GM18861 (cell line): ENCODE measurements at regions not wholly inside any gene's neighbourhood (a gene's known extent, or its start where the extent isn't known, plus 50 kb on each side); places are given as distances from the start of the nearest gene placed in this dataset.

ENCODE experiments used
- ATAC-seq: cut with Tn5 transposase; IDR thresholded peaks from one replicate; pipeline ENCODE4 v1.9.1; 2021; ENCODE audit not compliant: unreplicated experiment

DNA sequence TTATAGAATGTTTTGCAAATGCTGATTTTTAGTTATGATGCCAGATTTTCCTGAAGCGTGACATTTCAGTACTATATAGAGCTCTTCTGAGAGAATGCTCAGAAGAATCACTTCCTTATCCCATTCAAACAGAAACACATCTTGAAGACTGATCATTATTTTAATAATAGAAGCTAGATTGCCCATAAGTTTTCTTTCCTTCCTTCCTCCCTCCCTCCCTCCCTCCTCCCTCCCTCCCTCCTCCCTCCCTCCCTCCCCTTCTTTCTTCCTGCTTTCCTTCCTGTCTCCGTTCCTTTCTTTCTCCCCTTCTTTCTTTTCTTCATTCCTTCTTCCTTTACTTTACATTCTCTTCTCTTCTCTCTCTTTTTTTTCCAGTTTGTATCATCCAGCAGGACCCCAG, 767.4 kb downstream of the IRX1 start:
- no peak for ATAC-seq

DNA sequence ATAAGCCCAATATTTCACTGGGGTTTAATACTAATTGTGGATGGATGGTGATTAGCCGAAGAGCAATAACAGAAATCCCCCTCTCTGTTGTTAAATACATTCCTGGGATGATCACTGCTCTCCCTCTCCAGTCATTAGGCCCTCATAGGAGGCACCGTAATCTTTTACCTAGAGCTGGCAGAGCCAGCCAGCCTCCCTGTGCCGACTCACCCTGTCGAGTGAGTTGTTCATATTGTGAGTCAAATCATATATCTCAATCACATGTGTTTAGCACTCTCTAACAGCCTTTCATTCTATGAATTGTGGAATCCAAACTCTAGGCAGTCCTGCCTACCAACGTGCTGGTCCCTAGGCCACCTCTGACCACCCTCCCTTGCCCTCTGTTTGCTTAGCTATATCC, 771.0 kb downstream of the IRX1 start:
- ATAC-seq = no peak

DNA sequence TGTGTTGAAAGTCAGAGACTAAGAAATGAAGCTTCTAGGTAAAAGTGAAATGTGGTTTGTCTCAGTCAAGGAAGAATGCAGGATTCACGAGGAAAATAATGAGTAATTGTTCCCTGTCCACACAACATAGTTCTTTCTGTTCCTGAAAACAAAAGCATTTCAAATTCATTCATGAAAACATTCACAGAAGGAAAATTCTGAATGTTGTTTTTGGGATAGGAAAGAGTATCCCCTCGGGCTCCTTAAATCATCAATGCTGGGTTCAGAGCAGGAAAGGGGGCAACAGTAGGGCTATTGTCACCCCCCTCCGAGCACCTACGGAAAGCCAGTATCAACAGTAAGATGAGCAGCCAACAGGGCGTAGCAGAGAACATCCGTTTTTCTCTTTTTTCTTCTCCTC, 769.9 kb upstream of the ADAMTS16 start:
- ATAC-seq = no peak

DNA sequence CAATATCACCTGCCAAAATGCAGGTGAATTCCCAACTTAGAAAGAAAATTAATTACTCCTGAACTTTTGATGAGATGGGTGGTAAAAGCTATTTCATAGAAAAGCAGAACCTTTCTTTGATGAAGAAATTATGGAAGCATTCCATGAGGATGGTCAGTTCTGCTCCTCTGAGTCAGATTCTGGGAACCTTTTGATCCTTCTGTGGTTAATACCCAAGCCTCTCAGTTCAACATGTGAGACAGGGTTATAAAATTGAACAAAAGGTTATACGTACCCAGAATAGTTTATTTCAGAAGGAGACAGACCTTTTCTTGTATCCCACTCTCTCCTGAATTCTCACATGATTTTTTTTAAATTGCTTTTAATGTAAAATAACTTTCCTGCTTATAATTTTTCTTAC, 767.6 kb upstream of the ADAMTS16 start:
- no peak for ATAC-seq

DNA sequence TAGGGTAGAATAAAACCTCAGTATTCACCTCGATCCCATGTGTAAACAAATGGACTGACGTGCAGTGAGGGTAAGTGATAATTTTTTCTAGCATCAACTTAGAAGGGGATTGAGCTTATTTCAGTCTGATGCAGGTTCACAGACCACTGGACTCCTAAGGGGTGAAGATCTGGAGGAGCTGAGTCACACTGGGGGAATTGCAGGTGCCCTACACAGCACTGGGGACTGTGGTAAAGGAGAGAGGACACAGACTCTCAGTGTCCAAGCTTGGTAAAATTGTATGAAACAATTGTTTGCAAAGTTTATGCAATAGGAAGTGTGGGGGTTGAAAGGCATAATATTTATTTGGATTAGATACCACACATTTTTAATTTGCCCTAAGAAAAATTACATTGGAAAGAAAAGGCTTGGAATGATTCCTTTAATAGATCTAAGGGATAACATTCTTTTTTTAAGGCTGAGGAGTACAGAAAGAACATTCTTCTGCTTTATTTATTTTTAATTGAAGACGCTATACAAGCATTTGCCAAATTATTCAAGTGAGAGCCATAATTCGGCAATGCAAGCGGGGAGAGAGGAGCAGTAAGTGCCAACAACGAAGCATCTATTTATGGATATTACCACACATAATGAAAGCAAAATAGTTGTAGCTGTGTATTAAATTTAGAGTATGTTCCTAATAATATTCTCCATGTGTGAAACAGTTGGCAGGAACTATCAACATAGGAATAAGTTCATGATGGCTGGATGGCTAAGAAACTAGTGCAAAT, 766.9 kb upstream of the ADAMTS16 start:
- no peak for ATAC-seq

DNA sequence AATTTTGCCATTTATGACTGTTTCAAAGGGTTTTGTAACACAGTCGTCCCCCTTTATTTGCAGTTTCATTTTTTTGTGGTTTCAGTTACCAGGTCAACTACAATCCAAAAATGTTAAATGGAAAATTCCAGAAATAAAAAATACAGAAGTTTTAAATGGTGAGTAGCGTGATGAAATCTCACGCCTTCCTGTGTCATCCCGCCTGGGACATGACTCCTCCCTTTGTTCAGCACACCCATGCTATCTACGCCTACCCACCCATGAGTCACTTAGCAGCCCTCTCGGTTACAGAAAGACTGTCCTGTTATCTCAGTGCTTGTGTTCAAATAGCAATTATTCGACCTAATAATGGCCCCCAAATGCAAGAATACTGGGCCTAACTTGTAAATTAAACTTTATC, 765.3 kb upstream of the ADAMTS16 start:
- no peak for ATAC-seq

DNA sequence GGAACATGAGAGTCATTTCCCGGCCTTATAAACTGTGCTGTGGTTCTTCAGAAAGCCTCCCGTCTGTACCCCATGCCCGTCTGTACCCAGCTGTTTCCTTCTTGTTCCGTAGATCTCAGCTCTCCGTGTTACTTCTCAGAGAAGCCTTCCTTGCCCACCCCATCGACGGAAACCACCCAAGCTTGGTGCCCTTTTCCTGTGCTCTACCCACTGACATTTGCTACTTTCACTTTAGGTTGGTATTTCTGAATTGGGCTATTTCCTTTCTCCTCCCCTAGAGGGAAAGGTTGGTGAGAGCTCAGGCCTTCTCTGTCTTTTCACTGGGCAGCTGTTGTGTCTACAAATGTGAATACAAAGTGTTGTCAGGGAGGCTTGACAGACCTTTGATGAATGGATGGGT, 764.5 kb upstream of the ADAMTS16 start:
- no peak for ATAC-seq

DNA sequence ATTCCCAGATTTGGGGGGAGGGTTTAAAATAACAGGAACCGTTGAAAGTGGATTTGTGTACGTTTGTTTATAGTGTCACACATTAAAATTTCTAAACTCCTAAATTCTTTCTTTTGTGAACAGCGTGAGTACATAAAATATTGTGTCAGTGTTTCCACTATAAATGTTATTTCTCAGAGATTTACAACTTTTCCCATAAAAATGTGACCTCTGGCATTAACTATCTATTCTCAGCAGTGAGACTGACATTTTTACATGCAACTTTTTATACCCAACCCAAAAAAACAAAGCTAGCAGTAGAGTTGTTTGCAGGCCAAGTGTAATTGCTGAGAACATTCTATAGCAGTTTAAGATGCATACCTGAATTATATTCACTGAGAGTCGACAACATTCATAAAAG, 757.0 kb upstream of the ADAMTS16 start:
- ATAC-seq = no peak

DNA sequence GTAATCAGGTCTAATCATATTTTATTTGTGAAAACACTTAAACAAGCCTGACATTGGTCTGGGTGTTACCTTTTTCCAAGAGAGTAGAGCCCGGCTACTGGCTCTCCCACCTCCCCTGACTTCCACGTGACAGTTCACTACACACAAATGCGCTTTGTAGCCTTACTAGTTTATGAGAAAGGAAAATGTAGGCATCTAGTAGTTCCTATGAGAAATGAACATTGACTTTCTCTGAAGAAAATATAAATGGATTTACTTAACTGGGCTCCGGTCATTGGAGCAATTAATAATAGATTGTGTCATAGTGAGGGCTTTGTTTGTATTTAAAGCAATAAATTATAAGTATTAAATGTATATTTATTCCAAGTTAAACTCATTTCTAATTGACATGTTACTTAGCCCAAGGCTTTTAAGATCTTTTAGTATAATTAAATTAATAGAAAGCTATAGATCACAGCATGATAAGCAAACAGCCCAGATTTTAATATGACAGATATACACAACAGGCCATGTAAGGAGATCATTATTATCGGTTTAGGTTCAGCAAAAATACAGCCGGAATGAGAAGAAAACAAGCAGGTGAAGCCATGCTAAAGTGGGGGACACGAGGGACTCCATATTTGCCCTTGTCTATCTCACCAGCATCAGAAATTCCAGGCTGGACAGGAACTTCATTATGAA, 756.5 kb upstream of the ADAMTS16 start:
- ATAC-seq = no peak

DNA sequence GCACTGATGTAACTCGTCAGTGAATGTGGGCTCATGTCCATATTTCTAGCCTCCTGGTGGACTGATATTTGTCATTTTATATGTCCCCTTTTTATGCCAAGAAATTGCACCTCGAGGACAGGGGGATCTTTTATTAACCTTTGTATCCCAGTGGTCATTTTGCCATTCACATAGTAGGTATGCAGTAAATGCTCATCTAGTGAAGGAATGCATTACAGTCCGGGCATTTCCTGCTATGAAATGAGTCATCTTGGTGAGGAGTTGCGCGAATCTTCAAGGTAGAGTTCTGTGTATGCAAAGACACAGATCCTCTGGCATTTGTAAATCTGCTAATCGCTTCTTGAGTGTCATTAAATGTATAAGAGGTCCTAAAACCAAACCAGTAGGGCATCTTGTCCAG, 755.5 kb upstream of the ADAMTS16 start:
- no peak for ATAC-seq

DNA sequence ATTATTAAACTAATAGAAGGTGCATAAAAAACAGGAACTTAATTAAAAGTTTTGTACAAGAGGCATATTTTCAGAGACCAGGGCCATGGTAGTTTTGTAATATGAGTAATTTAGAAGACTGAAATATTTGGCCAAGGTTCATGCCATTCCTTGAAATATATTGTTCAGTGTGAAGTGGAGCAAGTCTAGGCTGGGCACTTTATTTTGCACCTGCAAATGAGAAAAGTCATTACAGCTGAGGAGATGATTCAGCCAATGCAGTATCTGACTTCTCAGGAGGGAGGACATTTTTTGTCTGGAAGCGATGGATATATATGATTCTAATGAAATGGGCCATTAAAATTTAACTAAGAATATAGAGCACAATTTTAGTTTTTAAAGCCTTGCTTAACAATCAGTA, 754.0 kb upstream of the ADAMTS16 start:
- ATAC-seq = no peak

DNA sequence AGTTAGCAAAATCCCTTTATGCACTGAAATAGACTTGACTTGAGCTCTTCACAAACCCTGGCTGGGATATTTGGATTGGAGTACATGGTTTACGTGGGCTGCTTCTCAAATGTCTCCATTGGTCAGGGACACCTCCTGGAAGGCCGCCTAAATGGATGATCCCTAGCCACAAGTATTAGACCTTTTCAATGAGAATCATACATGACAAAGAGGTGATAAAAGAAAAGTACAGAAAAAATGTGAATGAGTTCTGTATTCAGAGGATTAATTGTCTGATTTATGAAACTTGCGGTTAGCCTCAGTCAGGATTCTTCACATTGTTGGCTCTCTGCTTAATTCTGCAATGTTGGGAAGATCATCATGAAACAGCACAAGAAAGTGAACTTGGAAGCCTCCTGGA, 752.8 kb upstream of the ADAMTS16 start:
- no peak for ATAC-seq

DNA sequence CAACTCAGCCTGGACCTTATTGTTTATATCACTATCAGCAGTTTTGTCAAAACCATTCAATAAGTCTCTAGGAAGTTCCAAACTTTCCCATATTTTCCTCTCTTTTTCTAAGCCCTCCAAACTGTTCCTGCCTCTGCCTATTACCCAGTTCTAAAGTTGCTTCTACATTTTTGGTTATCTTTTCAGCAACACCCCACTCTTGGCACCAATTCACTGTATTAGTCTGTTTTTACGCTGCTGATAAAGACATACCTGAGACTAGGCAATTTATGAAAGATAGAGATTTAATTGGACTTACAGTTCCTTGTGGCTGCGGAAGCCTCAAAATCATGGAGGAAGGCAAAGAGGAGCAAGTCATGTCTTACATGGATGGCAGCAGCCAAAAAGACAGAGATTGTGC, 744.4 kb upstream of the ADAMTS16 start:
- no peak for ATAC-seq

DNA sequence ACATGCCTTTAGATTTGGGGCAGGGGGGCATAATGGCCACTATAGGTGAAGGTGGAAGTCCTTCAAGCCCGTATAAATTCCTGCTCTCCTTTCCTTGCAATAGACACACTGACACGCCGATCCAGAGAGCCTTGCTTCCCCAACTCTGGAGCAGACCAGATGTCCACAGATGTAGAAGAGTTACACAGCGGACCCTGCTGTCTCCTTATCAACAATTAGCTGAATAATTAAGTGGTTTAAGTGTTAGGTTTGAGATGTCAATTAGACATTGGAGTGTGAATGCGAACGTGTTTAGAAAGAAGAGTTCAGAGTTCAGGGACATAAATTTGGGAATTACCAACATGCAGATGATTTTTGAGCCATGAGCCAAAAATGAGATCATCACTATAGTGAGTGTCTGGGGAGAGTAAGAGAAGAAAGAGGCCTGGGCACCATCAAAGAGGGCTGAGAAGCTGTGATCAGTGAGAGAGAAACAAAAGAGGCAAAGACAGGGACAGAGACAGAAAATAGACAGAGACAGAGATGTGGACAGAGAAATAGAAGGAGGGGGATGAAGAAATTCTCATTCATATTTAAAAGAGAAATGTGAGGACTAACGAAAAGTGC, 734.4 kb upstream of the ADAMTS16 start:
- ATAC-seq = no peak

DNA sequence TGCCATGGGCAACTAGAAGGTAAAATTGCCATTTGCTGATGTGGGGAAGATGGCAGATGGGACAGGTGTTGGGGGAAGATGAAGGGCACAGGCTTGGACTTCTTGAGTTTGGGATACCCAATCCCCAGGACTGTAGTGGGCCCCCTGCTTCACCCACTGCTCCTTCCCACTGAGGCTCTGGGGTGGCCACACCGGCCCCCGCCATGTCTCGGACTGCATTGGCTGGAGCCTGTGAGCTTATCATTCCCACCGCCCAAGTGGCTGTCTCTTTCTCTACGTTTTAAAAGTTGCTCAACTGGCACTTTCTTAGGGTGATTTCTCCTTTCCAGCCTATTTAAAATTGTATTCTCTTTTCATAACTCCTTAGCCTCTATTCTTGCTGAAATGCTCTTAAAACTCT, 730.0 kb upstream of the ADAMTS16 start:
- ATAC-seq = no peak

DNA sequence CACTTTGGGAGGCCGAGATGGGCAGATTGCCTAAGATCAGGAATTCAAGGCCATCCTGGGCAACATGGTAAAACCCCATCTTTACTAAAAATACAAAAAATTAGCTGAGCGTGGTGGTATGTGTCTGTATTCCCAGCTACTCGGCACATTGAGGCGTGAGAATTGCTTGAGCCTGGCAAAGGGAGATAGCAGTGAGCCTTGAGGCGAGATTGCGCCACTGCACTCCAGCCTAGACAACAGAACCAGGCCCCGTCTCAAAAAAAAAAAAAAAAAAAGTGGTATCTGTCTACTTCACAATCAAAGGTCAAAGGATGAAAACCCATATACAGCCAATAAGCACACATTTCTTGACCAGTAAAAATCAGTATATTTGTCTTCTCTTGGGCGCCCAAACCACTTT, 728.5 kb upstream of the ADAMTS16 start:
- ATAC-seq = no peak

DNA sequence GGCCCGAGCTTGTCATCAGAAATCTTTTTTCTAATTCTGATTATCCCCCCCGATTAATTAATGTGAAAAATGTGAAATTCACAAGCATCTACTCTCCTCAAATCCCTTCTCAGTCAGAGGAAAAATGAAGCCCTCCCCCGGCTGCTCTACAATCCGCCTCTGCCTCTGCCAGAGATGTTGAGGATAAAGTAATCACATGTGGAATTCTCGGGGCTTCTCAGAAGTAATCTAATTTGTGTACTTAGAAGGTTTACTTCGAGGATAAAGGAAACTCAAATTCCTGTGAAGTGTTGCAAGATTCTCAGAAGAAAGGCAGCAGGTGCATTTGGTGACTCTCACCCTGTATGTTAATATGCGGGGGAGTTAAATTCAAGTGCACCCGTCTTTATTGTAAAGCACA, 726.1 kb upstream of the ADAMTS16 start:
- ATAC-seq = no peak

DNA sequence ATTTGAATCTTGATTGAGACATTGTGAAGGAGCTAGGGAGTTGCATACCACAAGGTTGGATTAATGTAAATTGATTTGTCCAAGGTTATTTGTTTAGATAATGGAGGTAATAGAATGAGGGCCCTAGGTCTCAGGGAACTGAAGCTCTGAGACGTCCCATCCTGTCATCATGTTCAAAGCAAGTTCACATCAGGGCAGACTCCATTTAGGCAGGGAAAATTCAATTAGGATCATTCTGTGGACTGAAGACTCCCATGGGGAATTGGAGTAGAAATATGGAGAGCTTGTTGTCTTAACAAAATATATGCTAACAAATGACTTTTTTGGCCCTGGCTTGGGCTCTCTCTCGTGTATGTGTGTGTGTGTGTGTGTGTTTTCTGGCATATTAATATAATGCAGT, 722.0 kb upstream of the ADAMTS16 start:
- ATAC-seq = no peak

DNA sequence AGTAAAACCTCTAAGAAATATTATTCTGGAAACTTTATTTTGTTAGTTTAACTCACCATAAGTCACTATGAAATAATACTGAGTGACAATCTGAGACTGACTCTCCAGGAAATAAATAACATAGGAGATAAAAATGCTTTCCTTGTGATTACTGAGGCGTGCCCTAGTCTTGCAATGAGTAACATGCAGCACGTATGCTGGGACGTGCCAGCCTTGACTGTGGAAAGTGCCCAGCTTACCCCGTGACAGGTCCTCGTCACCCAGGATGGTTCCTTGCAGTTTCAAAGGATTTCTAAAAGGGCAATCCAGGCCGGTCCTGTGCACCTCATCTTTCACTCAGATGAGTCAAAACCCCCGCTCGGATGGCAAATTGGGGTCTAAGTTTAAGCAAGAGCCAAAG, 720.8 kb upstream of the ADAMTS16 start:
- no peak for ATAC-seq

DNA sequence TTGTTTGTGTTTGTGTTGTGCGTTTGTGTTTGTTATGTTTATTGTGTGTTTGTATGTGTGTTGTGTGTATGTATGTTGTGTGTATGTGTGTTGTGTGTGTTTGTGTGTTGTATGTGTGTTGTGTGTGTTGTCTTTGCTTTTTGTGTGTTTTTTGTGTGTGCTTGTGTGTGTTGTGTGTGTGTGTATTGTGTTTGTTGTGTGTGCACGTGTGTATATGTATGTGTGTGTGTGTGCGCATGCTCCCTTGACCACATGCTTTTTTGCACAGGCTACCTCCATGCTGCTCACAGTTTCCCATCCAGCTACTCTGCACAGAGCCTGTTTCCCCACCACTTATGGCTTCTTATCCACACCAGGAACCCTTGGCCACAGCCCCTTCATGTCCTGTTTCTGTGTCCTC, 720.0 kb upstream of the ADAMTS16 start:
- no peak for ATAC-seq

DNA sequence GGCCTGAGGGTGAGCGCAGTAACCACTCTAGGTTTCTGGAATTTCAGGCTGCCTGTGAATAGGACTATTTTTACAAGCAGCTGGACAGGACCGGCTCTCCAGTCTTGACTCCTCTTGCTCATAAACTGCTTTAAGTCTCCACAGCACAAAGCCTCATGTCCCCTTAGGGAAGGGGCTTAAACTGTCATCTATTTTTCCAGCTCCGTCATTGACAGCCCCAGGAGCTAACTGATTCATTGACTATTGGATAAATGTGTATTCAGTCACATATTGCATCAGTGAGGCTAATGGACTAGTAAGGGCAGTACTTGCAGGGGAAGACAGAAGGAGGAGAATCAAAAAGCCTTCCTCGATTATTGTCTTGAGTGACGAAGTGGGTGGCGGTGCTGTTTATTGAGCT, 719.4 kb upstream of the ADAMTS16 start:
- no peak for ATAC-seq

DNA sequence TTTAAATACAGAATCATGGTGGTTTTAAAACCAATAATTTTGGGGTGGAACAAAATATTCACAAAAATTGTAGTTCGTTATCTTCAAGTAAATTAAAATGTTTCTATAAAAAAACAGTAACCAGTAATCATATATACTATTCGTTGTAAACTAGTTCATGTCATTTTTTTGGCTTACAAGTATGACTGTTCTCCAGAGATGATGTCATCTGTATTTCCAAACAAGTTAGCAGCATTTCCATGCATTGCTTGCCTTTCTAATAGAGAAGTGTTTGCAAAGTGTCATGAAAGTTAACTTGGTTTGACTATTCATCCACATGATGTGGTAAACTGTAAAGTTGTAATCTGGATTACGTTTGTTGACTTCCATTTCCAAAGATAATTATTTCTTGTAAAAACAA, 717.9 kb upstream of the ADAMTS16 start:
- ATAC-seq = no peak

DNA sequence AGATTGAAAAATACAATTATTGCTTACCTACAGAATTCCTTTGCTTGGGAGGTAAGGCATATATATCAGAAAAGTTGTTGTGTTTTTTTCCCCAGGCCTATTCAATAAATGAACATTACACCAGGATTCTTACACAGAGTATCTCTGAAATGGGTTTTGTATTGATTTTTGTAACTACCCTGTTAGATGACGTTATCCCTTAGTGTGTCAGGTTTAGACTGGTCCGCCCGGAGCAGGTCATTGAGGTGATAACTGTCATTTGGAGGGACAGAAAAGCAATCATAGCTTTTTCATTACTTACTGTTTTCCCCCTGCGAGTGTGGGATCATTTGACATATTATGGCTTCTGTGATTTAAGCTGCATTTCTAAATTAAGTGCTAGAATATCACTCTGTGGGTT, 715.2 kb upstream of the ADAMTS16 start:
- ATAC-seq = no peak
